ENCODE measurements at regions not wholly inside any gene's neighbourhood (a gene's known extent, or its start where the extent isn't known, plus 50 kb on each side); places are given as distances from the start of the nearest gene placed in this dataset.

GRCh38 chr9:79279356-79279755 is 292.4 kb upstream of the TLE4 start:
- H3K36me3 ChIP-seq = no peaks in the 10 kb centered on the region
- no peaks in the 10 kb centered on the region for H3K4me1 ChIP-seq
- DNase-seq = no peak
- H3K4me3 ChIP-seq = no peak overlapping the region
- TF ChIP-seq CTCF (IDR thresholded peaks at IDR 0.05) (no peak), POLR2A (IDR thresholded peaks at IDR 0.05) (no peak), POLR2AphosphoS5 (IDR thresholded peaks at IDR 0.05) (no peak), EP300 (IDR thresholded peaks at IDR 0.05) (no peak)
- H3K27ac ChIP-seq = no peak overlapping the region
- no peaks in the 10 kb centered on the region for H3K27me3 ChIP-seq
- WGBS, 5 donors = 28 to 75% (median 55%) methylated on average over 1 of the region's 1 CpG
- intact Hi-C loops (cut with DNase I; ENCODE audit: low total_unique reads) = no loop called here
- no peaks in the 10 kb centered on the region for H3K9me3 ChIP-seq

DNA sequence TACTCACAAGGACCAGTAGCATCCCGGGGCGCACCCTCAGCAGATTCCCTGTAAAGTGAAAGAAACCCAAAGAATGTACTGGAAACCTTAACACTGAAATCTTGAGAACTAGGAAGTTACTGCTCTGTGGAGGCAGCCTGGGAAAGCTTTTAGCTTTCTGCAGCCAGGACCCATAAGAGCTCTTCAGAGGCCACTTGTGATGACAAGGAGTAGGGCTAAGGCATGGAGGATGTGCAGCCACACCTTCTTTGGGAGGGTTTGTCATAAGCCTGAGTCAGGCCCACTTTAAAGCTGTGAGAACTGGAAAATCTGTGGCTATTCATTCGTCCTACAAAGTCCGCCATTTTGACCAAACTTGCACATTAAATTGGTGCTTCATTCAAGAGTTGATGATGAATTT is 291.1 kb upstream of the TLE4 start:
- DNase-seq = no peak
- Histone ChIP-seq H3K4me3 (no peak overlapping the region), H3K27me3 (no peaks in the 10 kb centered on the region), H3K9me3 (no peaks in the 10 kb centered on the region), H3K27ac (no peak overlapping the region), H3K4me1 (no peaks in the 10 kb centered on the region), H3K36me3 (no peaks in the 10 kb centered on the region)
- 95 to 96% (median 95%) methylated on average over 4 of the region's 4 CpGs for WGBS, 5 donors
- intact Hi-C loops (cut with DNase I; ENCODE audit: low total_unique reads) = no loop called here
- TF ChIP-seq EP300 (IDR thresholded peaks at IDR 0.05) (no peak), CTCF (IDR thresholded peaks at IDR 0.05) (no peak), POLR2A (IDR thresholded peaks at IDR 0.05) (no peak)

- Histone ChIP-seq H3K27me3 (no peaks in the 10 kb centered on the region), H3K4me3 (no peak overlapping the region), H3K36me3 (no peaks in the 10 kb centered on the region), H3K9me3 (no peaks in the 10 kb centered on the region), H3K27ac (no peak overlapping the region), H3K4me1 (no peaks in the 10 kb centered on the region)
- TF ChIP-seq EP300 (IDR thresholded peaks at IDR 0.05) (no peak), POLR2A (IDR thresholded peaks at IDR 0.05) (no peak), POLR2AphosphoS5 (IDR thresholded peaks at IDR 0.05) (no peak), CTCF (IDR thresholded peaks at IDR 0.05) (no peak)
- intact Hi-C loops (cut with DNase I; ENCODE audit: low total_unique reads) = no loop called here
- DNase-seq = no peak
These were observed 287.7 kb upstream of the TLE4 start for GRCh38 chr9:79284081-79284480.

- TF ChIP-seq EP300 (IDR thresholded peaks at IDR 0.05) = no peak
- TF ChIP-seq POLR2AphosphoS5 (IDR thresholded peaks at IDR 0.05) = no peak
- no peak for TF ChIP-seq CTCF (IDR thresholded peaks at IDR 0.05)
- no peak for TF ChIP-seq POLR2A (IDR thresholded peaks at IDR 0.05)
These were observed 284.6 kb upstream of the TLE4 start for GRCh38 chr9:79286992-79287707.

More at GRCh38 chr9:79286992-79287707, 284.6 kb upstream of the TLE4 start:
- Histone ChIP-seq H3K27ac (no peak overlapping the region), H3K9me3 (no peaks in the 10 kb centered on the region), H3K36me3 (no peaks in the 10 kb centered on the region), H3K4me1 (no peaks in the 10 kb centered on the region), H3K4me3 (no peak overlapping the region), H3K27me3 (no peaks in the 10 kb centered on the region)
- 54 to 70% (median 62%) methylated on average over 7 of the region's 7 CpGs for WGBS, 5 donors
- no peak for DNase-seq
- intact Hi-C loops (cut with DNase I; ENCODE audit: low total_unique reads) = no loop called here

All from stomach (tissue), 8 donors.